ENCODE measurements at regions not wholly inside any gene's neighbourhood (a gene's known extent, or its start where the extent isn't known, plus 50 kb on each side); places are given as distances from the start of the nearest gene placed in this dataset.

GRCh38 chr13:52938065-52938464 is 89.6 kb upstream of the PCDH8 start:
- Histone ChIP-seq H3K9me3 (no peaks in the 10 kb centered on the region), H3K27me3 (peaks cover 0 to 7% (median 0%) of the 10 kb centered on the region in 4 donors), H3K4me3 (no peak overlapping the region), H3K36me3 (no peaks in the 10 kb centered on the region), H3K4me1 (no peaks in the 10 kb centered on the region), H3K27ac (replicated peaks in 1 of 4) (no peak overlapping the region)
- WGBS, result 69% methylated on average over 3 of the region's 3 CpGs
- intact Hi-C loops (cut with DNase I), result no loop called here
- no peak for DNase-seq (ENCODE audit: extremely low spot score)
- TF ChIP-seq POLR2AphosphoS5 (IDR thresholded peaks at IDR 0.05), result no peak
- no peak for TF ChIP-seq CTCF (IDR thresholded peaks at IDR 0.05)
- no peak for TF ChIP-seq EP300 (IDR thresholded peaks at IDR 0.05)
- no peak for TF ChIP-seq POLR2A (IDR thresholded peaks at IDR 0.05; ENCODE audit: low read depth)

GRCh38 chr13:52936806-52937205 is 88.4 kb upstream of the PCDH8 start:
- Histone ChIP-seq H3K36me3 (no peaks in the 10 kb centered on the region), H3K9me3 (no peaks in the 10 kb centered on the region), H3K4me3 (no peak overlapping the region), H3K27ac (replicated peaks in 1 of 4) (no peak overlapping the region), H3K27me3 (peaks cover 0 to 11% (median 0%) of the 10 kb centered on the region in 4 donors), H3K4me1 (no peaks in the 10 kb centered on the region)
- WGBS, result 96% methylated on average over 2 of the region's 2 CpGs
- TF ChIP-seq CTCF (IDR thresholded peaks at IDR 0.05), result no peak
- no peak for TF ChIP-seq POLR2AphosphoS5 (IDR thresholded peaks at IDR 0.05)
- no peak for TF ChIP-seq POLR2A (IDR thresholded peaks at IDR 0.05; ENCODE audit: low read depth)
- no peak for TF ChIP-seq EP300 (IDR thresholded peaks at IDR 0.05)
- DNase-seq (ENCODE audit: extremely low spot score), result no peak
- intact Hi-C loops (cut with DNase I), result no loop called here

- Histone ChIP-seq H3K27ac (replicated peaks in 1 of 4) (no peak overlapping the region), H3K4me3 (no peak overlapping the region), H3K4me1 (no peaks in the 10 kb centered on the region), H3K27me3 (peaks cover 0 to 11% (median 0%) of the 10 kb centered on the region in 4 donors), H3K9me3 (no peaks in the 10 kb centered on the region), H3K36me3 (no peaks in the 10 kb centered on the region)
- WGBS, result 48% methylated on average over 5 of the region's 7 CpGs
- TF ChIP-seq POLR2A (IDR thresholded peaks at IDR 0.05; ENCODE audit: low read depth) (no peak), CTCF (IDR thresholded peaks at IDR 0.05) (no peak), EP300 (IDR thresholded peaks at IDR 0.05) (no peak)
- intact Hi-C loops (cut with DNase I), result no loop called here
- DNase-seq (ENCODE audit: extremely low spot score), result no peak
Observed at GRCh38 chr13:52934258-52934657, 85.8 kb upstream of the PCDH8 start.

GRCh38 chr13:52933547-52934210 is 85.2 kb upstream of the PCDH8 start:
- TF ChIP-seq POLR2AphosphoS5 (IDR thresholded peaks at IDR 0.05) (no peak), EP300 (IDR thresholded peaks at IDR 0.05) (no peak), POLR2A (IDR thresholded peaks at IDR 0.05; ENCODE audit: low read depth) (no peak), CTCF (IDR thresholded peaks at IDR 0.05) (no peak)
- DNase-seq (ENCODE audit: extremely low spot score), result no peak
- intact Hi-C loops (cut with DNase I), result no loop called here

GRCh38 chr13:52933099-52933498 is 84.7 kb upstream of the PCDH8 start:
- intact Hi-C loops (cut with DNase I), result no loop called here
- no peaks in the 10 kb centered on the region for H3K4me1 ChIP-seq
- WGBS, result 84% methylated on average over 7 of the region's 7 CpGs
- no peak for TF ChIP-seq CTCF (IDR thresholded peaks at IDR 0.05)
- no peak for TF ChIP-seq POLR2A (IDR thresholded peaks at IDR 0.05; ENCODE audit: low read depth)
- TF ChIP-seq EP300 (IDR thresholded peaks at IDR 0.05), result no peak
- no peak for TF ChIP-seq POLR2AphosphoS5 (IDR thresholded peaks at IDR 0.05)
- H3K9me3 ChIP-seq, result no peaks in the 10 kb centered on the region
- H3K4me3 ChIP-seq, result no peak overlapping the region
- no peak for DNase-seq (ENCODE audit: extremely low spot score)
- H3K36me3 ChIP-seq, result no peaks in the 10 kb centered on the region
- no peak overlapping the region for H3K27ac ChIP-seq (replicated peaks in 1 of 4)
- peaks cover 0 to 14% (median 0%) of the 10 kb centered on the region in 4 donors for H3K27me3 ChIP-seq

More at GRCh38 chr13:52933547-52934210, 85.2 kb upstream of the PCDH8 start:
- Histone ChIP-seq H3K4me3 (no peak overlapping the region), H3K27ac (replicated peaks in 1 of 4) (no peak overlapping the region), H3K9me3 (no peaks in the 10 kb centered on the region), H3K4me1 (no peaks in the 10 kb centered on the region), H3K36me3 (no peaks in the 10 kb centered on the region), H3K27me3 (peaks cover 0 to 12% (median 0%) of the 10 kb centered on the region in 4 donors)
- 87% methylated on average over 25 of the region's 25 CpGs for WGBS

Measured in esophagus muscularis mucosa (tissue), 4 donors.